ENCODE measurements at regions not wholly inside any gene's neighbourhood (a gene's known extent, or its start where the extent isn't known, plus 50 kb on each side); places are given as distances from the start of the nearest gene placed in this dataset.

- no peak for TF ChIP-seq CTCF (IDR thresholded peaks at IDR 0.05; ENCODE audit: insufficient read depth, low read length, poor library complexity, severe bottlenecking)
- no peak for TF ChIP-seq EZH2phosphoT487 (conservative IDR thresholded peaks at IDR 0.05; ENCODE audit: low read length)
These were observed 195.9 kb upstream of the TCF4 start for GRCh38 chr18:55783921-55784320.

Measured in SU-DHL-6 (cell line).